NCI-H1417 (cell line): ENCODE measurements at regions not wholly inside any gene's neighbourhood (a gene's known extent, or its start where the extent isn't known, plus 50 kb on each side); places are given as distances from the start of the nearest gene placed in this dataset.

Experiments used
- DNase-seq, 3 experiments: peaks; one replicate each; lab custom pipeline; 2025; lab: John Stamatoyannopoulos, UW

DNA sequence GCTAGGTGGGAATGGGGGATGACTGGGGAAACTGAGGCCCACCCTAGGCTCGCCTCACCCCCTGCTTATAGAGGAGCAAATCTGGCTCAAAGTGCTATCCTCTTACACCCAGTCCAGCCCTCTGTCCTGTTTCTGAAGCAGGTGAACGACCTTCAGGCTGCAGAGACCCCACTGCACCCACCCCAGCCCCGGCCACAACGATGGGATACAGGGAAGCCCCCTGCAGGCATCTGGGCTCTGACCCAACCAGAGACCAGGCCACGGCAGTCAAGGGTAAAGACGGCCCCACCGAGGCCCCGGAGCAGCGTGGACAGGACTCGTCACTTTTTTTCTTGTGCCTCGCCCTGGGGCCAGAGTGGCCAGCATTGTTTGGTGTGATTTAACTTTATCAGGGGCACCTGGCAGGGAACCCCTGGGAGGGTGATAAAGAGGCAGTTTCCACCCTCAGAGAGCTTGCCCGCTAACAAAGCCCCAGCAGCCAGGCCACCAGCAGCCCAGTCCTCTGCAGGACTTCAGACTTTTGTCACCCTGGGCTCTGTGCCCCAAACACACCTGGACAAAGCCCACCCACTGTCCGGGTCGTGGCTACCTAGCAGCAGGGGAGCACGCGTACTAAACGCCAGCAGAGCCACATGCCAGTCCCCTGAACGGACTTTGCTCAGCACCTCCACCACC, 612.6 kb downstream of the TBC1D22A start:
- no peak for DNase-seq

DNA sequence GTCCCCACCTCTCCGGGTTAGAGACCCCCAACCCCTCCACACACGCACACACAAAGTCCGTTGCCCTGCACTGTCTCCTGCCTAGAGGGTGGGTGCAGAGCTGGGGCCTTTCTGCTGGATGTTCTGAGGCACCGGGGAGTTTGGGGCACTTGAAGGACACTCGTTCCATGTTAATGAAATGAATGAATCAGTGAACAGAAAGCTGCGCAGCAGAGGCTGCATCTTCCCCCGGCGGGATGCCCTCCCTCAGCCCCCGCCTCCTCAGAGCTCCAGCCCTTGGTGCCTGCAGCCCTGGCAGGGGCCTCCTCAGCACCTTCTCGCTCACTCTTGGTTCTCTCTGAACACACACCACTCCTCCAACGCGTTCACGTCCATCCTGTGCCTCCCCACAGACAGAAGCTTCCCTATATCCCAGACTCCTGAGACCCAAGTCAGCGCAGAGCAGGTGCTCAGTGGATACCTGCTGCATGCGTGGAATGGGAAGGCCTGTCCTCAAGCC, 611.9 kb downstream of the TBC1D22A start:
- no peak for DNase-seq

GRCh38 chr22:47373648-47374272, 611.3 kb downstream of the TBC1D22A start:
- DNase-seq: no peak

DNA sequence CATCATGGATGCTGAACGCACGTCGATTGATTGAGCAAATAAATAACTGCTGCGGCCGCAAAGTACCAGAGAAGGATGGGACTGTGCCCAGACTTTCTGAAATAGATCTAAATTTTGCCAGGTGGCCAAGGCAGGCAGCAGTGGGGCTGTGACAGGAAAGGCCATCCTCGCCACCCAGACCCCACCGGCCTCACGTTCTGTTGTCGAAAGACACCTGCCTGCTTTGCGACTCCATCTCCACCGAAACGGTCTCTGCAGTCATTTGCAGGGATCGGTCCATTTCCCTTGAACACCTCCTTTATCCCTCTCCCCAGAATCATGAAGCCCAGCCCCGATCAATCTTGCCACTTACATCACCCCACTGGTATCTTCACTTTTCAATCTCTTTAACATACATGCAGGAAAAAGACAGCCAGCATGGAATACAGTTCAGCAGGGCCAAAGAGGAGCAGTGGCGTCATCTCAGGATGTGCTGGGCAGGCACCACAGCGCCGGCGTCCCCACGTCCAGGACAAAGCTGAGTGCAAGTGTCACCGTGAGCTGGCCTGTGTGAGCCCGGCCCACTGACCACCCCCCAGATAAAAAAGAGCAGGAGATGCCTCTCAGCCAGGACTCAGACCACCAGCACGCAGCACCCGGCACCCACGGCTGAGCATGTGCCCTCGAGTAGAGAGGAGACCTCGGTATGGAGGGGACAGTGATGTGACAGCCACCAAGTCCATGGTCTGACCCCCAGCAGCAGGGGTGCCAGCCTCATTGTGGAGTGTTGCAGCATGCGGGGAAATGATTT, 610.3 kb downstream of the TBC1D22A start:
- DNase-seq: no peak

- DNase-seq: no peak
Observed at GRCh38 chr22:47372111-47372581, 609.7 kb downstream of the TBC1D22A start.

DNA sequence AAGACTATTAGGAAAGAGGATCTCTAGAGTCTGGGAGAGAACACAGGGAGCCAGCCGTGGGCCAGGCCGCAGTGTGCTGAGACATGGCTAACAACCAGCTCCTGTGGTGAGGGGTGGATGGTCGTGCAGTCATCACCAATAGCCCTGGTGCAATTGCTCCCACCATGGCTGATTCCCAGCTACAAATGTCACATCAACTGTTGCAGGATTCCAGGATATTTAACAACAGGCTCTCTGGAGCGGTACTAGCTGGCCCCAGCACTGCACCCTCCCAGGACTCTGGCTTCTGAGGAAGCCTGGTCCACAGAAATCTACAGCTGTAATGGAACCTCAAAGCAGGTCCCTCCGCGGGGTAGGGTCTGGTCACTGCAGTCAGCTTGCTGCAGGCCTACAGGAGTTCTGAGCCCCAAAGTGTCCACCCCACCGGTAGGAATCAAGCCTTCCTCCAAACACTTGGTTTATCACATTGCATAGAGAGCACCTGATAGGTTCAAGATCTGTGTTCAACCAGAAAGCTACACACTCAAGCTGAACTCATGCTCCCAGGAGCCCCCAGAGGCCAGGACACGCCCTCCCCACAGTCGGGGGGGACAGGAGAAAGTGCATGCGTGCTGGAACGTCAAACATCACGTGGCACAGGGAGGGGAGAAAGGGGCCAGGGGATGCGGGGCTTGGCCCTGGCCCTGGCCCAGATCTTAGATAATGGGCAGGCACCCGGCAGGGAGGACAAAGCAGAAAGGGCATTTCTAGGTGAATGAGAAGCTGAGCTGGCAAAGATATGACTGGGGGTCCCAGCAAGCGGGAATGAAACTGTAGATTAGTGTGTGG, 609.0 kb downstream of the TBC1D22A start:
- DNase-seq: no peak

DNA sequence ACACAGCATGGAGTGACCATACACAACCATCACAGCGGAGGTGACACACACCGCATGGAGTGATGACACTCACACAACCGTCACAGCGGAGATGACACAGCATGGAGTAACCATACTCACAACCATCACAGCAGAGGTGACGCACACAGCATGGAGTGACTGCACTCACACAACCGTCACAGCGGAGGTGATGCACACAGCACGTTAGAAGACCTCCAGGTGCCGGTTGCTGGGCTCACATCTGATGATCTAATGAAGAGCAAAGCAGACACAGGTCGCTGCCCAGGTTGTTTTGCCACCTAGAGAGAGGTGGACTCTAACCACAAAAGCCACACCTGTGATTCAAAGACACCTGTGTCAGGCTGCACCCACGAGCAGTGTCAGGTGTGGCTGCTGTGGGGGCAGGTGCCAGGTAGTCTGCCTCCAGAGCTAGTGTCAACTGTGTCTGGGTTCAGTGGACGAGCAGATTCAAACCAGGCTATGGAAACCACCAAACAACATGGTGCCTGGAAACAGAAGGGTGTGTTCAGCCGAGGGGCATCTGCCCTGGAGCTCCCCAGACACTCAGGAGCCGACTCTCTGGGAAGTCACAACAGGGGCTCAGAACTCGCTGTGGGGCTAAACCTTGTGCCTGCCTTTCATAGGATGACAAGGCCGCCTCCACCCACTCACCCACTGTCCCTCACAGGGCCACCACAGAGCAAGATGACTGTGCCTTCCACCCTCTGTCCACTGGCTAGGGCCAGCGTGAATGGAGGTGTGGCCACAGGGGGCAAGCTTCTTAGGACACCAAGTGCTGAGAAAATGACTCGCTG, 608.2 kb downstream of the TBC1D22A start:
- peak in 1 of 3 experiments; percentile 6 for DNase-seq

DNA sequence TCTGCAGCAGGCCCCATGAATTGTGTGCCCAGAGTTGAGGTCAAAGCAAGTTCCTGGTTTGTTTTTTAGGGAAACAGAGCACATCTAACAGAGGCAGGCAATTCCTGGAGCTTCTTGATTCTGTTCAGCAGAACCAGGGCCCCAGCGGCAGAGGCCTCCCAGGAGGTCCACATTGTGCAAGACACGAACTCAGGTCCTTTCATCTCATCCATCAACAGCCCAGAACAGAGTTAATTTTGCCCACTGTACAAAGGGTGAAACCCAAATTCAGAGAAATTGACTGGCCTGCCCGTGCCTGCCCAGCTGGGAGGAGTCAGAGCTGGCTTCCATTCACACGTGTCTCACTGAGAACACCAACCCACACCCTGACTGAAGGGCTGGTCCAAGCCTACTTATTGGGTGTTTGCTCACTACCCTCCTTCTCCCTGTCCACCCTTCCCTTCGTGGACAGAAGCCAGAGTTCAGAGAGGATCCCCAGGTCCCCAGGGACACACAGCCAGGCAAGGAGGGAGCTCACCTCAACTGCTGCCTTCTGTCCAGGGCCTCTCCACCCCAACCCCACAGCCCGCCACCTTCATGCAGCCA, 607.1 kb downstream of the TBC1D22A start:
- DNase-seq: no peak

DNA sequence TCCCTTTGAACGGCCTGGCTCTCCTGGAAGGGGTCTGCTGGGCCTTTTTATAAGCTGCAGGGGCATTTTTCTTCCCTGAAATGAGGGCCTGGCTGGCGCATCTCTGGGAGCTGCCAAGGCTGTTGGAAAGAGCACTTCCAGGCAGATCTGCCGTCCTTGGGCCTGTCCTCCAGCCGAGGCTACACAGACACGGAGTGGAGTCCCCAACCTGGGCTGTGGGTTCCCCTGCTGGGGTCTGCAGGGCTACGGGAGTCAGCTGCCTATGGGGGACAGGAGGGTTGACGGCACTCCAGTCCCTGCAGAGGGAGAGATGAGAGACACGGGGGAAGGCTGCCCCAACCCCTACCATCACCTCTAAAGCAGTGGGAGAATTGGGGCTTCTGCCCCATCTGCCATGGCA, 606.6 kb downstream of the TBC1D22A start:
- DNase-seq: no peak

GRCh38 chr22:47367993-47368945, 605.8 kb downstream of the TBC1D22A start:
- DNase-seq: no peak

DNA sequence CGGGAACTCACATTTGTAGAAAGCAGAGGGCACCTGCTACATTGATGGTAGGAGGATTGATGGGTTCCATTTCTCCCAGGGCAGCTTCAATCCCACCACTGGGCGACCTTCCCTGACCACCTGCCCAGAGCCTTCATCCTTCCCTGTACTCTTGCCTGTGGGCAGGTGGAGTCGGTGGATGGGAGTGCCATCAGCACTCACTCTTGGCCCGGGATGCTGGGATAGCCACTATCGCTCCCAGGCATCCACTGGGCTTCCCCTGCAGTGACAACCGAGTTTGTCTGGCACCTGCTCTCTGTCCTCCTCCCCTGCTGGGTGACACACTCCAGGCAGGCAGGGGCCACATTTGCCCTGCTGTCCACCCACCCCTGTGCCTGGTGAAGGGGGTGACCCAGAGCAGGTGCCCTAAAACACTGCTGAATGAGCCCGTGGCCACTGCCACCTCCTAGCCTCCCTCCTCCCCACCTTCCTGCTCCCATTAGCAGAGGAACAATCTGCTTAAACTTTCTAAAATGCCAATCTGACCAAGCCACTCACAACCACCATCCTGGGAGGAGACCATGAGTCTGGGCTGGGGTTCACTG, 604.7 kb downstream of the TBC1D22A start:
- DNase-seq: no peak

DNA sequence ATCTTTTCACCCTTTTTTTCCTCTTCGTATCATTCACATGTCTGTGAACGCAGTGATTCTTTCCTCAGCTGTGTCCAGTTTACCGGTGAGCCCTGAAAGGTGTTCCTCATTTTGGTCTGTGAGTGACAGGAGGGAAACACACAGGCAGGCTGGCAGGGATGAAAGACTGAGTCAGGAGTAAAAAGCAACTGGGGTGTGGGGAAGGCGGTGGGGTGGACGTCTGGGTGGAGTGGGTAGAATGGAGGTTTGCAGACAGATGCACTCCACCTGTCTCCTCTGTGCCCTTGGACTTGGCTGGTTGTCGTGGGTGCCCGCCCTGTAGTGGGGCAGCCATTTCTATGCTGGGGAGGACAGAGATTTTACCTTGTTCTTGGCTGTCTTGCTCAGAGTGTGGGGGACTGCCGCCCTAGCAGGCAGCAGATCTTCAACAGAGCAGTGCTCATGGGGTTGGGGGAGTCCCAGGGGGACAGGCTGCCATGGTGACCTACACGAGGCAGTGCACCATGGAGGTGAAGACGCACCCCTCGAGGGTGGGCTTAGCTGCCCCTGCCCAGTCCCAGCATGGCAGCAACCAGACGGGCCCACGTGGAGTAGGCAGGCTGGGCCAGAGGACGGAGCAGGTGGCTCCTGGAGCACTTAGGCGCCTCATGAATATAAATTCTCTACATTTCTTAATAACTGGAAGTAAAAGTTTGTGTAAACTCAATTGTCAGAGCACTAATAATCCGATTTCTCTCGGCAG, 603.7 kb downstream of the TBC1D22A start:
- no peak for DNase-seq

DNA sequence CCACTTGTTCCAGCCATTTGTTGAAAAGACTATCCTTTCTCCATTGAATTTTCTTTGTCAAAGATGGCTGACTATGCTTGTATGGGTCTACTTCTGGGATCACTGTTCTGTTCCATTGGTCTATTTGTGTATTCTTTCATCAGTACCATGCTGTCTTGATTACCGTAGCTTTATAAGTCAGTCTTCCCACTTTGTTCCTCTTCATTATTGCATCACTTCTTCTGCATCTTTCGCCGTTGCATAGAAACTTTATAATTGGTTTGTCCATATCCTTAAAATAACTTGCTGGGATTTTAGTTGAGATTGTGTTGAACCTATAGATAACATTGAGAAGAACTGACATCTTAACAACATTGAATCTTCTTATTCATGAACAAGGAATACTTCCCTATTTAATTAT, 598.8 kb downstream of the TBC1D22A start:
- DNase-seq: no peak

DNA sequence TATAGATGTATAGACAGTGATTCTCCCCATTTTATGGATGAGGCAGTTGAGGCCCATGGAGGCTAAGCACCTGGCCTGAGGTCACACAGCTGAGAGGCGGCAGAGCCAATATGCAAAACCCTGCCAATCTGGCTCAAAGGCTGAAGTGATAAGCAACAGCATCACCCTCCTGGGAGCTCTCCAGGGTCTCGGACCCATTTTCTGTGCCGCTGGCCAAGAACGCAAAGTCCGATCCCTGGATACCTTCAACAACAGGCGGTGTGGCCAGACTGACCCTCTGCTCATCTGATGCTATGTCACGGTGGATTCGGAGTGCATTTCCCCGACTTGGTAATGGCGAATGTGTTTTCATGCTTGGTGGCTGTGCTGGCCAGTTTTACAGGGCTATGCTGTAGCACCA, 595.0 kb downstream of the TBC1D22A start:
- no peak for DNase-seq

DNA sequence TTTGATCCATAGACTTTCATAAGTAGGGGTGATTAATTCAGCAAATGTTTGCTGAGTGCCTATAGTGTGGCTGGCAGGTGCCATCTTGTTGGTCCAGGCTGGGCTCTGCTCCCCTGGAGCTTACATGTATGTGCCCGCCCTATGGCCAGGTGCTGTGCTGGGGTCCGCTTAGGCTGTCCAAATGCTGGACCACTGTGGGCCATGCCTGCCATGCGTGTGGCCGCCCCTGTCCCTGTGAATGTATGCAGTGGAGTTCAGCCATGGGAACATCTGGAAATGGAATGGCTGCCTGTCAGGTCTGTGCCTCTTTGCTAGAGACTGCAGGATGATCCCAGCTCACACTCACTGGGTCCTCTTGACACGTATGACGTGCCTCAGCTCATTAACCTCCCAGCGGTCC, 594.6 kb downstream of the TBC1D22A start:
- DNase-seq: no peak

GRCh38 chr22:47356511-47357011, 594.1 kb downstream of the TBC1D22A start:
- DNase-seq: no peak

DNA sequence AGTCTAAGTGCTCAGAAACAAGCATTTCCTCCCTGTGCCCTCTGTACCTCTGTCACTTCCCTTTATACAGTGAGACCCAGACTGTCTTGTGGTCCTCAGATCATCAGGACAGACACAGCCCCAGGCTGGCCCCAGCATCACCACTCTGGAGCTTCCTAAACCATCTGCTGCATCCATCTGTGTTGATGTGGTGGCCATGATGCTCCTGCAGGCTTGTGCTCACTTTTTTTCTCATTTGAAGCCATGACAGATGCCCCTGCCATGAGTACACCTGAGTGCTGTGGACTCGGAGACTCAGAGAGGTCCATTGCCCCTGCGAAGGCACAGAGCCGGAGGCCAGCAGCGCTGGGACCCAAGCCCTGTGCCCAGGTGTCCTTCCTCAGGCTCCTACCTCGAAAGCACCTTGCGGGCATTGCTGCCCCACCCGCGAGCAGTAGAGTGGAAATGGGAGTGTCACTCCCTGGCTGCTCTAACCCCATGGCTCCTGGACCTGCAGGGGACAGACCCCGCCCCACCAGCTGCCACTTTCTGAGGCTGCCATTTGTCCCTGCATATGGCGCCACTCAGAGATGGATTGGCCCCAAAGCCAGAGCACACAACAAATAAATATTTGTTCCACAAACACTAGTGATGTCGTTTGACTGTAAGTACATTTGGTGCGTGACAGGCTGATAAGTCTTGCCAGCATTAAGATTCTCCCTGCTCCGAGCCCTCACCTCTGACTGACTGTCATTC, 593.5 kb downstream of the TBC1D22A start:
- DNase-seq: no peak

DNA sequence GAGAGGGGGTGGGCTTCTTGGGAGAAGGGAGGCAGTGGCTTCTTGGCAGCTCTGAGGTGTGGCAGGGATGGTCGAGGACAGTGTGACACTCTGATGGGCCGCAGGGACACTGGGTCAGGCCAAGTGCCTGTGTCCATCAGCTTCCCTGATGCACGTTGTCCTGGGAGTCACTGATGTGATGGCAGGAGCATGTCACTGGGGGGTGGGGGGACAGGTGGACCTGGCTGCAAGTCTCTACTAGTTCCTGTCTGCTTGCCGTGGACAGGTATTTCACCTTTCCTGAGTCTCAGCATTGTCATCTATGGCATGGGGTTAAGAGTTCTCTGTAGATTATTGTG, 592.9 kb downstream of the TBC1D22A start:
- DNase-seq: no peak
